WI38 (cell line): ENCODE measurements at regions not wholly inside any gene's neighbourhood (a gene's known extent, or its start where the extent isn't known, plus 50 kb on each side); places are given as distances from the start of the nearest gene placed in this dataset.

Experiments
- H3K4me3 ChIP-seq: 2 replicates; pipeline ENCODE4 v1.5.1; 2011; ENCODE audit warnings: low read depth, mild to moderate bottlenecking, control low read depth, low read length
- TF ChIP-seq, protein P1 (sequence below): IDR thresholded peaks from 2 replicates; pipeline ENCODE4 v1.5.1; 2012; ENCODE audit warnings: low read depth, mild to moderate bottlenecking, control low read depth, low read length

DNA sequence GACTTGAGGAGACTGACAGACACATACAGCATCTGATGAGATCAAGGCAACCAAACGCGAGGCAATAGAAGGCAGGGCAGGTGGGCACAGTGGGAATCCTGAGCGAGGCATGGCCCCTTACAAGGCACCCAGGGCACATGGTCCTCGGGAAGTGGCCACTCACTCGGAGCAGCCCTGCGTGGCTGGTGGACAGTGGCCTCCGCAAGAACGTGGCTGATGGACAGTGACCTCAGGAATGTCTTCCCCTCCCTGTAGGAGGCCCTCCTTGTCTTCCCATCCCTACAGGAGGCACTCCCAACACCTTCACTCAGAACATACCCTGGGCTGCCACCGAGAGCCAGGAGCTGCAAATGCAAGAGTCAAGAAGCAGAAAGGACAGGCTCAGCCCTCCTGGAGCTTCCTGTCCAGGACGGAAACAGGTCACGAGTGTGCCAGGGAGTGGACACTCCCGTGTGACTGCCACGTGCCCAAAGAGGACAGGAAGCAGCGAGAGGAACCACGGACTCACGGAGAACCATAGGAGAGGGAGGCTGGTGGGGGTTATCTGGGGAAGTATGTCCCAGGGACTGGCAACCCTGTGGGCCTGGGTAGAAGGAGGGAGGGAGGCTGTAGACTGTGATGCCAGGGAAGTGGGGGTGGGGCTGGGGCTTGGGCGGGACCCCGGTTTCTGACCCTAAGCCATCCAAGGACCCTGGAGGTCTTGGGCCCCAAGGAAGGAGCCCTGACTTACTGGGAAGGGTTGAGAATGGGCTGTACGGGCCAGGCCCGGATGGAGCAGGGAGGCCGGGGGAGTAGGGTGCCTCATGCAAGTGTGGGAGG, 321.9 kb upstream of the IRX4 start:
- no peak overlapping the region for H3K4me3 ChIP-seq
- TF ChIP-seq, protein P1, sequence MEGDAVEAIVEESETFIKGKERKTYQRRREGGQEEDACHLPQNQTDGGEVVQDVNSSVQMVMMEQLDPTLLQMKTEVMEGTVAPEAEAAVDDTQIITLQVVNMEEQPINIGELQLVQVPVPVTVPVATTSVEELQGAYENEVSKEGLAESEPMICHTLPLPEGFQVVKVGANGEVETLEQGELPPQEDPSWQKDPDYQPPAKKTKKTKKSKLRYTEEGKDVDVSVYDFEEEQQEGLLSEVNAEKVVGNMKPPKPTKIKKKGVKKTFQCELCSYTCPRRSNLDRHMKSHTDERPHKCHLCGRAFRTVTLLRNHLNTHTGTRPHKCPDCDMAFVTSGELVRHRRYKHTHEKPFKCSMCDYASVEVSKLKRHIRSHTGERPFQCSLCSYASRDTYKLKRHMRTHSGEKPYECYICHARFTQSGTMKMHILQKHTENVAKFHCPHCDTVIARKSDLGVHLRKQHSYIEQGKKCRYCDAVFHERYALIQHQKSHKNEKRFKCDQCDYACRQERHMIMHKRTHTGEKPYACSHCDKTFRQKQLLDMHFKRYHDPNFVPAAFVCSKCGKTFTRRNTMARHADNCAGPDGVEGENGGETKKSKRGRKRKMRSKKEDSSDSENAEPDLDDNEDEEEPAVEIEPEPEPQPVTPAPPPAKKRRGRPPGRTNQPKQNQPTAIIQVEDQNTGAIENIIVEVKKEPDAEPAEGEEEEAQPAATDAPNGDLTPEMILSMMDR, result no peak

DNA sequence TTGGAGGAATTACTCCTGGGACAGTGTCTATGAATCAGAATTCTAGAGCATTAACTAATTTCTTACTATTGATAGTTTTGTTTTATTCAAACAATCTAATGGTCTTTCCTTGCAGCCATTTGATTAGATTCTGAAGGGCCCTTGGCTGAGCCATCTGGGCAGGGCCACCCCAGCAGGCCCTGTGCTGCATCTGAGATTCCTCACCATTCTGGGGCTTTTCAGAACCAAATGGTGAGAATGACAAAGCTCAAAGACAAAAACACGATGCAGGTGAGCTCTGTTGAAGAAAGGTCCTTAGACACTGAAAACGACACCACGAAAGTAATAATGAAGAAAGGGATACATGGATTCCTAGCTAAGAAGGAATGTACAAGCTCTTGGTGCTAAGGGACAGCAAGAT, 321.0 kb upstream of the IRX4 start:
- H3K4me3 ChIP-seq, result no peak overlapping the region
- TF ChIP-seq, protein P1, result no peak

DNA sequence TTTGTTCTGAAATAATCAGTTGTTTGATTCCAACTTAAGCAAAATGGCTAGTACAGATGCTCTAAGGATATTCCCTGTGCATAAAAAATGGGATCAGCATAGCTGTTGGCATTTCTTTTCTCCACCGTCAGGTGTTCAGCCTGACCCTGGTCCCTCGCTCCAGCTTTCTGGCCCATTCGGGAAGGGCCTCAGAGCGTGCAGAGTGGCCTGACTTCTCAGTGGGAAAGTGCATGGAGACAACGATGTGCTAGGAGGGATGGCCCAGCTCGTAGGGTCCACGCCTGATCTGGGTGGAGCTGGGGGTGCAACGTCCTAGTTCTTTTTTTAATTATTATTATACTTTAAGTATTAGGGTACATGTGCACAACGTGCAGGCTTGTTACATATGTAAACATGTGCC, 319.1 kb upstream of the IRX4 start:
- H3K4me3 ChIP-seq, result no peak overlapping the region
- TF ChIP-seq, protein P1, result no peak

DNA sequence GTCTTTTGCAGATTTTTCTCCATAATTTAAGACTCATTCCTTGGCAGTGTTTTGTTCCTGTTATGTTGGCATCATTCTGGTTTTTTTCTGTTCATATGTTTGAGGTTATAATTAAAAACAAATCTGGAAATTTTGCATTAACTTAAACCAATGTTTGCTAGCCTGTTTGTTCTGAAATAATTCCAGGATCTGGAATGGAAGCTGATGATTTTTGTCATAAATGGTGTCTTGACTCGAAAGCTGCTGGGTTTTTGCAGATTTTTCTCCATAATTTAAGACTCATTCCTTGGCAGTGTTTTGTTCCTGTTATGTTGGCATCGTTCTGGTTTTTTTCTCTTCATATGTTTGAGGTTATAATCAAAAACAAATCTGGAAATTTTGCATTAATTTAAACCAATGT, 318.7 kb upstream of the IRX4 start:
- no peak overlapping the region for H3K4me3 ChIP-seq
- TF ChIP-seq, protein P1, result no peak

DNA sequence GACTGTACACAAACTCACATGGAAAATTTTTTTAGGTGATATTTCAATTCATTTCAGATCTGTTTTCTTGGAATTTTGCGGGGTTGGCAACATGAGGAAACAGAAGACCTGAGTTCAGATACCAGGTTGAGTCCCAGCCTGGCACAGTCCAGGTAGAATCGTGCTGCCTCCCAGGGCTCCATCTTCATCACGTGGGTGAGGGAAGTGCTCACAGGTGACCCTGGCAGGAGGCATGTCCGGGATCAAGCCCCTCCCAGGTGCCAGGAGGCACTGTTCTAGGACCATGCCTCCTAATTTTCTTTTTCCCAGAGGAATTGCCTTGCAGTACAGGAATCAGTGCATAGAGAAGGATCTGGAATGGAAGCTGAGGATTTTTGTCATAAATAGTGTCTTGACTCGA, 318.3 kb upstream of the IRX4 start:
- TF ChIP-seq, protein P1, result no peak
- H3K4me3 ChIP-seq, result no peak overlapping the region

DNA sequence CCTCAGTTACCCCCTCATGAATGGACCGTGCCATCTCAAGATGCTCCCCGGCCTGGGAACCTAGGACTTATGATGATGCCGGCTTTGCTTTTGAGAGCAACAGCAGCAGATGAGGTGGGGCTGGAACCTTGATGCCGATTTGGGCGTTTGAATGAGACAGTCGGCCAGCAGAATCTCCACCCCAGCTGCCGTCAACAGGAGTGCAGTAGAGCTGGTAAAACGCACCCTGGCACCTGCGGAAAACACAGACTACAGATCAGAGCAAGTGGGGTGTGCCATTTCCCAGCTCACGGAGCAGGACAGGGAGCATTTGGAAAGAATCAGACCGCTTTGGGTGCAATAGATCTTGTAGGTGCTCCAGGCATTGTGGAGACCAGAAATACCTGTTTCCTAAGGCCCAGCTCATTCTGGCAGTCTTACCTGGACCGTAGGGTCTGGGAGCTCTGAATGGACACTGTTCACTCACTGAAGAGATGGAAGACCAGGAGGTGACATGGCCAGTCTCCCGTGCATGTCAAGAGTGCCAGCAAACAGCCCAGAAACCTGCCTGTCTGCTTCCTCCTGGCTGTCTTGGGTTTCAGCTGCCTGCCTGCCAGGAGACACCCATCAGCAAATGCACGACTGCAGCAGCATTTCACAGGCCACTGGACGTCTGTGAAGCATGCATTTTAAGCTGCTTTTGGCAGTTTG, 317.7 kb upstream of the IRX4 start:
- H3K4me3 ChIP-seq, result no peak overlapping the region
- TF ChIP-seq, protein P1, result no peak

DNA sequence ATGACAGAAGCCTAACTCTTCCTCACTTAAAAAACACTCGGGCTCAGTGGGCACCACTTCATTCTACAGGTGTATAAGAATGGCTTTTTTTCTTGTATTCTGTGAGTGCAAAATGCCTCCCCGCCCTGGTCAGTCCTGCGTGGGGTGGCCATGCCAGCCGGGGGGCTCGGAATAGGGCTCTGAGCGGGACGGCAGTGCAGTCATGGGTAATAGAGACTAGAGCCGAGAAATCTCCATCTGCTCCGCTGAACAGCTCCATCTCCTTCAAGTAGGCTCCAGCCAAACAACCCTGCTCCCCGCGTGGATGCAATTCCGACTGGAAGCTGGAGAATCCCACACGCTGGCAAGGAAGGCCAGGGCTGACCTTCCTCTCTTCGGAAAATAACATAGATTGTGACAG, 317.0 kb upstream of the IRX4 start:
- TF ChIP-seq, protein P1, result no peak
- H3K4me3 ChIP-seq, result no peak overlapping the region
